ENCODE measurements at regions not wholly inside any gene's neighbourhood (a gene's known extent, or its start where the extent isn't known, plus 50 kb on each side); places are given as distances from the start of the nearest gene placed in this dataset.

DNA sequence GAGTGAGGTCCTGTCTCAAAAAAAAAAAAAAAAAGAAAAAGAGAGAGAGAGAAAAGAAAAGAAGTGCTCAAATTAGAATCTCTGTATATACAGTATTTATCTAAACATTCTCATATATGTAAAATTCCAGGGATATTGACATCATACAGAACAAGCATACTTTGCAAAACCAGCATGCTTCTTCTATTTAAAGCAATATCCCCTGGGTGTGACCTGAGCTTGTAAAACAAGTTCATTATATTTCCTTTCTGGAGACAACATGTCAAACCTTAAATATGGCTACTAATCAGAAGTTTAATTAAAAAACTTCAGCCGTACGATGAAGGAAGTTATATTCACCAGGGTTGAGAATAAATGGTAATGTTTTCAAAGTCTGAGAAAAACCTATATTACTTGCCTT lies 175.8 kb upstream of the HMGA2 start:
- ChIA-PET CTCF (interaction anchor here (0.6 to 2.7 kb wide), 8 partner anchors 9 to 102 kb away, joined by 3 to 18 read pairs (median 3); no protein-coding TSS in a partner anchor), POLR2A (interaction anchor here (1.0 to 4.1 kb wide), 9 partner anchors 9 to 174 kb away, joined by 3 to 28 read pairs (median 7); no protein-coding TSS in a partner anchor)
- Mint-ChIP-seq H3K27ac (ENCODE audit: low read depth, unreplicated experiment) (peak overlapping the region; percentile 92), H3K4me3 (ENCODE audit: unreplicated experiment) (peak overlapping the region; percentile 21), H3K36me3 (ENCODE audit: insufficient read depth, unreplicated experiment) (peaks cover 4% of the 10 kb centered on the region), H3K9me3 (ENCODE audit: unreplicated experiment) (no peaks in the 10 kb centered on the region), H3K4me1 (ENCODE audit: insufficient read depth, unreplicated experiment) (peaks cover 26% of the 10 kb centered on the region), H3K27me3 (ENCODE audit: insufficient read depth, unreplicated experiment) (no peaks in the 10 kb centered on the region)
- intact Hi-C loops (cut with micrococcal nuclease): no loop called here
- TF ChIP-seq, protein P1, sequence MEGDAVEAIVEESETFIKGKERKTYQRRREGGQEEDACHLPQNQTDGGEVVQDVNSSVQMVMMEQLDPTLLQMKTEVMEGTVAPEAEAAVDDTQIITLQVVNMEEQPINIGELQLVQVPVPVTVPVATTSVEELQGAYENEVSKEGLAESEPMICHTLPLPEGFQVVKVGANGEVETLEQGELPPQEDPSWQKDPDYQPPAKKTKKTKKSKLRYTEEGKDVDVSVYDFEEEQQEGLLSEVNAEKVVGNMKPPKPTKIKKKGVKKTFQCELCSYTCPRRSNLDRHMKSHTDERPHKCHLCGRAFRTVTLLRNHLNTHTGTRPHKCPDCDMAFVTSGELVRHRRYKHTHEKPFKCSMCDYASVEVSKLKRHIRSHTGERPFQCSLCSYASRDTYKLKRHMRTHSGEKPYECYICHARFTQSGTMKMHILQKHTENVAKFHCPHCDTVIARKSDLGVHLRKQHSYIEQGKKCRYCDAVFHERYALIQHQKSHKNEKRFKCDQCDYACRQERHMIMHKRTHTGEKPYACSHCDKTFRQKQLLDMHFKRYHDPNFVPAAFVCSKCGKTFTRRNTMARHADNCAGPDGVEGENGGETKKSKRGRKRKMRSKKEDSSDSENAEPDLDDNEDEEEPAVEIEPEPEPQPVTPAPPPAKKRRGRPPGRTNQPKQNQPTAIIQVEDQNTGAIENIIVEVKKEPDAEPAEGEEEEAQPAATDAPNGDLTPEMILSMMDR (IDR thresholded peaks at IDR 0.05; ENCODE audit: unreplicated experiment): no peak
- no TSS peak for BruUV-seq (replicated peaks)
- DNase-seq (ENCODE audit: unreplicated experiment): no peak

DNA sequence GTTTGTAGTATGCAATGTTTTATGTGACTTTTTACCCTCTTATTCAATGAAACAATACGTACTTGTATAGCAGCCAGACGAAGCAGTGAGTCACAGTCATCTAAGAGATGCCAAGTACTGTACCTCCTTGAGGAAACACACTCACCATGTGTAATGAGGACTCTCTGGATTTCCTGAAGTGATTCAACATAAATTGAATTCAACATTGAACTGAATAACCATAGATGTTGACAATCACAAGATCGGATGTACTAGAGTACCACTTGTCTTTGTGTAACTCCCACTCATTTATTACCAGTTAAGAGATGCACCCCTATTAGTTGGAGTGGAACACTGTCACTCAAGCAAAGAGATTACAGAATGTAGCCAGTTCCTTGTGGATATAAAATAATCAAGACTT lies 175.2 kb upstream of the HMGA2 start:
- H3K4me3 Mint-ChIP-seq (ENCODE audit: unreplicated experiment): peak overlapping the region; percentile 41
- no peaks in the 10 kb centered on the region for H3K27me3 Mint-ChIP-seq (ENCODE audit: insufficient read depth, unreplicated experiment)
- BruUV-seq (replicated peaks): no TSS peak
- CTCF ChIA-PET: interaction anchor here (0.6 to 2.7 kb wide), 6 partner anchors 14 to 50 kb away, joined by 3 to 18 read pairs (median 3); no protein-coding TSS in a partner anchor
- peak; percentile 98 for DNase-seq (ENCODE audit: unreplicated experiment)
- intact Hi-C loops (cut with micrococcal nuclease): no loop called here
- POLR2A ChIA-PET: interaction anchor here (0.7 to 4.1 kb wide), 8 partner anchors 9 to 175 kb away, joined by 3 to 28 read pairs (median 10); partner anchors contain the start of gene HMGA2
- peak overlapping the region; percentile 92 for H3K27ac Mint-ChIP-seq (ENCODE audit: low read depth, unreplicated experiment)
- no peaks in the 10 kb centered on the region for H3K36me3 Mint-ChIP-seq (ENCODE audit: insufficient read depth, unreplicated experiment)
- H3K4me1 Mint-ChIP-seq (ENCODE audit: insufficient read depth, unreplicated experiment): peaks cover 26% of the 10 kb centered on the region
- no peaks in the 10 kb centered on the region for H3K9me3 Mint-ChIP-seq (ENCODE audit: unreplicated experiment)
- TF ChIP-seq, protein P1 (IDR thresholded peaks at IDR 0.05; ENCODE audit: unreplicated experiment): no peak

DNA sequence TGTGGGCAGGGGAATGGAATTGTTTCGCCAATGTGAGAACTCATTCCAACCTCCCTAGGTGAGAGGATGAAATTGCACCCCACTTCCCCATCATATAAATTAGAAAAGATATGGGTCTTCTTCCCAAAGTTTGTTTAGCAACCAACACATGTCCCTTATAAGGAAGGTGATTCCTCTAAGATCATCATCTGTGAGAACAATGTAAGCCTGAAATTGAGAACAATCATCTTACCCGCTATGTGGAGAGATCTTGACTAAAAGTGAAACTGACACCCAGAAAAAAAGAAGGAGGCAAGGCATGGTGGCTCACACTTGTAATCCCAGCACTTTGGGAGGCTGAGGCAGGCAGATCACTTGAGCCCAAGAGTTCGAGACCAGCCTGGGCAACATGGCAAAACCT lies 173.2 kb upstream of the HMGA2 start:
- H3K4me1 Mint-ChIP-seq (ENCODE audit: insufficient read depth, unreplicated experiment): peaks cover 42% of the 10 kb centered on the region
- no peaks in the 10 kb centered on the region for H3K36me3 Mint-ChIP-seq (ENCODE audit: insufficient read depth, unreplicated experiment)
- no peak overlapping the region for H3K27ac Mint-ChIP-seq (ENCODE audit: low read depth, unreplicated experiment)
- ChIA-PET POLR2A (interaction anchor here (1.5 kb wide), 1 partner anchor 19 kb away, joined by 3 read pairs; no protein-coding TSS in a partner anchor), CTCF (interaction anchor here (1.2 to 1.3 kb wide), 2 partner anchors 22 to 34 kb away, joined by 3 to 4 read pairs; no protein-coding TSS in a partner anchor)
- H3K9me3 Mint-ChIP-seq (ENCODE audit: unreplicated experiment): no peaks in the 10 kb centered on the region
- H3K27me3 Mint-ChIP-seq (ENCODE audit: insufficient read depth, unreplicated experiment): no peaks in the 10 kb centered on the region
- DNase-seq (ENCODE audit: unreplicated experiment): no peak
- H3K4me3 Mint-ChIP-seq (ENCODE audit: unreplicated experiment): no peak overlapping the region
- TF ChIP-seq, protein P1 (IDR thresholded peaks at IDR 0.05; ENCODE audit: unreplicated experiment): no peak
- intact Hi-C loops (cut with micrococcal nuclease): no loop called here
- BruUV-seq (replicated peaks): no TSS peak

DNA sequence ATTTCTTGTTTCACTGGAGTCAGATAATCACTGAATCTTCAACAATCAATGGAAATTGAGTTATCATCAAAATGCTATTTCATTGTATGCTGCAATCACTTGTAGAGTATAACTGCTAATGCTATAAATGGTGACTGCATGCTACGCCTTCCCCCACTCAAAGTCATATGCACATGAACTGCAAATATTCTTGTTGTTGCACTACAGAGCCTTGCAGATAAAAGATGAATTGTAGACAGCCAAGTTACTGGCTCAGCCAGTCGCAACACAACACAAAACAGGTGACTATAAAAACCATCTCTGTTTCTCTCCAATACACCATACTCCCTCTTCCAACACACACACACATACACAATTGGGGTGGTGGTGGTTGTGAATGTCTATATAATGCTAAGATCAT lies 171.0 kb upstream of the HMGA2 start:
- CTCF ChIA-PET: interaction anchor here (0.5 kb wide), 1 partner anchor 459 kb away, joined by 3 read pairs; no protein-coding TSS in a partner anchor
- H3K9me3 Mint-ChIP-seq (ENCODE audit: unreplicated experiment): no peaks in the 10 kb centered on the region
- no peak for DNase-seq (ENCODE audit: unreplicated experiment)
- peaks cover 61% of the 10 kb centered on the region for H3K4me1 Mint-ChIP-seq (ENCODE audit: insufficient read depth, unreplicated experiment)
- no TSS peak for BruUV-seq (replicated peaks)
- H3K36me3 Mint-ChIP-seq (ENCODE audit: insufficient read depth, unreplicated experiment): no peaks in the 10 kb centered on the region
- TF ChIP-seq, protein P1 (IDR thresholded peaks at IDR 0.05; ENCODE audit: unreplicated experiment): no peak
- POLR2A ChIA-PET: no interaction called here
- no peaks in the 10 kb centered on the region for H3K27me3 Mint-ChIP-seq (ENCODE audit: insufficient read depth, unreplicated experiment)
- H3K4me3 Mint-ChIP-seq (ENCODE audit: unreplicated experiment): no peak overlapping the region
- H3K27ac Mint-ChIP-seq (ENCODE audit: low read depth, unreplicated experiment): peak overlapping the region; percentile 44
- intact Hi-C loops (cut with micrococcal nuclease): no loop called here
